HG03558 (cell line): ENCODE measurements at regions not wholly inside any gene's neighbourhood (a gene's known extent, or its start where the extent isn't known, plus 50 kb on each side); places are given as distances from the start of the nearest gene placed in this dataset.
"Not testable (repeated sequence)": the region's sequence is repeated elsewhere in the genome, so short reads cannot be mapped to it uniquely, and the experiment has no call there.

Experiments used
- ATAC-seq: cut with Tn5 transposase; IDR thresholded peaks from one replicate; pipeline ENCODE4 v1.9.1; 2021; ENCODE audit warnings: moderate number of reproducible peaks; ENCODE audit not compliant: unreplicated experiment; ENCODE audit errors: extremely low read depth

- no peak for ATAC-seq
Measured at GRCh38 chr7:68684996-68685395, 913.3 kb upstream of the AUTS2 start.

GRCh38 chr7:68688416-68689086 is 909.7 kb upstream of the AUTS2 start:
- ATAC-seq = no peak

GRCh38 chr7:68689087-68689433 is 909.2 kb upstream of the AUTS2 start:
- no peak for ATAC-seq

GRCh38 chr7:68691261-68692216 is 906.7 kb upstream of the AUTS2 start:
- no peak for ATAC-seq

GRCh38 chr7:68692511-68692910 is 905.8 kb upstream of the AUTS2 start:
- no peak for ATAC-seq

GRCh38 chr7:68694656-68695055 is 903.6 kb upstream of the AUTS2 start:
- ATAC-seq = no peak

GRCh38 chr7:68697796-68698280 is 900.4 kb upstream of the AUTS2 start:
- ATAC-seq = no peak

GRCh38 chr7:68699090-68699711 is 899.1 kb upstream of the AUTS2 start:
- no peak for ATAC-seq

- ATAC-seq = no peak
Measured at GRCh38 chr7:68700414-68700813, 897.9 kb upstream of the AUTS2 start.

GRCh38 chr7:68706291-68706690 is 892.0 kb upstream of the AUTS2 start:
- ATAC-seq = no peak

GRCh38 chr7:68707159-68707558 is 891.1 kb upstream of the AUTS2 start:
- no peak for ATAC-seq

GRCh38 chr7:68707958-68708357 is 890.3 kb upstream of the AUTS2 start:
- no peak for ATAC-seq

GRCh38 chr7:68712956-68713495 is 885.2 kb upstream of the AUTS2 start:
- ATAC-seq = no peak

GRCh38 chr7:68714135-68714534 is 884.1 kb upstream of the AUTS2 start:
- not testable (repeated sequence) for ATAC-seq

GRCh38 chr7:68715907-68716306 is 882.4 kb upstream of the AUTS2 start:
- no peak for ATAC-seq

- ATAC-seq = no peak
Measured at GRCh38 chr7:68717176-68717575, 881.1 kb upstream of the AUTS2 start.

GRCh38 chr7:68718097-68718551 is 880.2 kb upstream of the AUTS2 start:
- ATAC-seq = no peak

GRCh38 chr7:68720697-68721096 is 877.6 kb upstream of the AUTS2 start:
- no peak for ATAC-seq

GRCh38 chr7:68722044-68722443 is 876.2 kb upstream of the AUTS2 start:
- no peak for ATAC-seq

- ATAC-seq = no peak
Measured at GRCh38 chr7:68724965-68725364, 873.3 kb upstream of the AUTS2 start.
